IPS DF 4.7 (cell line): ENCODE measurements at regions not wholly inside any gene's neighbourhood (a gene's known extent, or its start where the extent isn't known, plus 50 kb on each side); places are given as distances from the start of the nearest gene placed in this dataset.
"Not testable (repeated sequence)": the region's sequence is repeated elsewhere in the genome, so short reads cannot be mapped to it uniquely, and the experiment has no call there.

ENCODE experiments used
- DNase-seq: peaks from one replicate; pipeline ENCODE4 v3.0.0-alpha.2; 2013; ENCODE audit warnings: low spot score; ENCODE audit errors: extremely low read depth

GRCh38 chr11:103800406-103801114, 235.9 kb upstream of the DDI1 start:
- no peak for DNase-seq

GRCh38 chr11:103803062-103803461, 233.4 kb upstream of the DDI1 start:
- no peak for DNase-seq

GRCh38 chr11:103805688-103806009, 230.8 kb upstream of the DDI1 start:
- DNase-seq = no peak

- no peak for DNase-seq
These were observed 230.1 kb upstream of the DDI1 start for GRCh38 chr11:103806130-103806895.

GRCh38 chr11:103807806-103808205, 228.6 kb upstream of the DDI1 start:
- DNase-seq = no peak

- DNase-seq = no peak
These were observed 228.2 kb upstream of the DDI1 start for GRCh38 chr11:103808252-103808651.

GRCh38 chr11:103811870-103812455, 224.5 kb upstream of the DDI1 start:
- no peak for DNase-seq

GRCh38 chr11:103812680-103813079, 223.8 kb upstream of the DDI1 start:
- DNase-seq = no peak

- DNase-seq = not testable (repeated sequence)
These were observed 216.1 kb upstream of the DDI1 start for GRCh38 chr11:103820345-103820744.

- no peak for DNase-seq
These were observed 212.3 kb upstream of the DDI1 start for GRCh38 chr11:103824116-103824515.

GRCh38 chr11:103825469-103825868, 211.0 kb upstream of the DDI1 start:
- no peak for DNase-seq

GRCh38 chr11:103826856-103827255, 209.6 kb upstream of the DDI1 start:
- DNase-seq = no peak

GRCh38 chr11:103829596-103829995, 206.8 kb upstream of the DDI1 start:
- DNase-seq = no peak

- DNase-seq = no peak
These were observed 206.2 kb upstream of the DDI1 start for GRCh38 chr11:103830205-103830604.

GRCh38 chr11:103832762-103833161, 203.7 kb upstream of the DDI1 start:
- DNase-seq = no peak

- DNase-seq = no peak
These were observed 194.2 kb upstream of the DDI1 start for GRCh38 chr11:103842191-103842590.

GRCh38 chr11:103842795-103843194, 193.6 kb upstream of the DDI1 start:
- no peak for DNase-seq

GRCh38 chr11:103844327-103845215, 191.9 kb upstream of the DDI1 start:
- no peak for DNase-seq

- no peak for DNase-seq
These were observed 191.1 kb upstream of the DDI1 start for GRCh38 chr11:103845331-103845730.

GRCh38 chr11:103848686-103849085, 187.8 kb upstream of the DDI1 start:
- no peak for DNase-seq

- DNase-seq = no peak
These were observed 187.1 kb upstream of the DDI1 start for GRCh38 chr11:103849366-103849765.
